DND-41 (cell line): ENCODE measurements at regions not wholly inside any gene's neighbourhood (a gene's known extent, or its start where the extent isn't known, plus 50 kb on each side); places are given as distances from the start of the nearest gene placed in this dataset.

Source experiments
- CTCF ChIP-seq: IDR thresholded peaks from 2 replicates; pipeline ENCODE4 v1.5.1; 2012; ENCODE audit warnings: borderline replicate concordance, low read length, moderate library complexity, mild to moderate bottlenecking; ENCODE audit not compliant: poor library complexity, severe bottlenecking; ENCODE audit errors: extremely low read depth
- EZH2 ChIP-seq: IDR thresholded peaks from 3 replicates; pipeline ENCODE4 v1.6.1; 2012; ENCODE audit warnings: borderline replicate concordance, low read depth, mild to moderate bottlenecking, moderate library complexity, low read length, inconsistent platforms; ENCODE audit not compliant: severe bottlenecking

DNA sequence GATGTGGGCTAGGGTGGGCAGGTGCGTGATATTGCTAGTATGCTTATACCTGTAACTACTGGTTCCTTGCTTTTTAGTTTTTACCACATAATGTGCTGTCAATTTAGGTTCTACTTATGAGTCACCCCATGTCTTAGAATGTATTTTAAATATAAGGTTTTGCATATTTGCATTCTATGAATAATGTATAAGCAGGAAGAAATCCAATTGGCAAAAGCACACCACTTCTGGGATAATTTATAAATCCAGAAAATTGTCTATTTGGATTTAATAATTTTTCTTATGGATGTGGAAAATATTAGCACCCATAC, 421.6 kb downstream of the PCDH7 start:
- TF ChIP-seq CTCF (no peak), EZH2 (no peak)
